HUDEP-2 (cell line): ENCODE measurements at regions not wholly inside any gene's neighbourhood (a gene's known extent, or its start where the extent isn't known, plus 50 kb on each side); places are given as distances from the start of the nearest gene placed in this dataset.
"Not testable (repeated sequence)": the region's sequence is repeated elsewhere in the genome, so short reads cannot be mapped to it uniquely, and the experiment has no call there.

ENCODE experiments used
- DNase-seq, 76 experiments: peaks; one replicate each; lab custom pipeline; 2025; ENCODE audit not compliant: unreplicated experiment in 76 of 76; lab: John Stamatoyannopoulos, UW

DNA sequence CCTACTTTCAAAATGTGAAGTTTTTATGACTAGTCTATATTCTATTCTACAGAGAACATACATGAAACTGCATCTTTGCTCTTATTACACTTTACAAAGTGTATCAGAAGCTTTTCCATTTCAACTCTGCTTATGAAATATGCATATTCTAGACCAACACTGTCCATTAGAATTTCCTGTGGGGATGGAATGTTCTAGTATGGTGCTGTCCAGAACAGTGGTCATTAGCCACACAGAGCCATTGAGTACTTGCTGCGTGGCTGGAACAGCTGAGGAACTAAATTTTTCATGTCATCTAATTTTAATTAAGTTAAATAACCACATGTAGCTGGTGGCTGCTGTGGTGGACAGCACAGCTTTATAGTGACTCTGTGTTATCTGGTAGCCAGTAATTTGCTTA is 105.9 kb upstream of the PDE10A start:
- DNase-seq: no peak

- DNase-seq: no peak
Measured at GRCh38 chr6:165767228-165767627, 104.2 kb upstream of the PDE10A start.

DNA sequence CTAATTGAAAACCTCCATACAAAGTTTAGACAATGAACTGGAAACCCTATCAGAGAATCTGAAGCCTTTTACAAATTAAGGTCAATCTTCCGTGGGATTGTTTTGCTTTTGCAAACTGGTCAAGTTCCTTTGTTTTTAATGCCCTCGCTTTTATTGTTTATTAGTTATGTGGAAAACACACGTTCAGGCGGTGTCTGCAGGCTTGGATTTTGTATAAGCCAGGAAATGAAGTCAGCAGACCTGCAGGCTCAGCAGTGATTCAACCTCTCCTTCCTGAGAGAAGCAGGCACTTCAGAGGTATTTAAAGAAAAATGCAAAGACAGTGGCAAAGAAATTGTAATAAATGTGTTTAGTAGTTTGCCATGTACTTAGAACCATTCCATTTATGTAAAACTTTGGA is 103.4 kb upstream of the PDE10A start:
- no peak for DNase-seq

- DNase-seq: no peak
Measured at GRCh38 chr6:165766026-165766425, 103.0 kb upstream of the PDE10A start.

DNA sequence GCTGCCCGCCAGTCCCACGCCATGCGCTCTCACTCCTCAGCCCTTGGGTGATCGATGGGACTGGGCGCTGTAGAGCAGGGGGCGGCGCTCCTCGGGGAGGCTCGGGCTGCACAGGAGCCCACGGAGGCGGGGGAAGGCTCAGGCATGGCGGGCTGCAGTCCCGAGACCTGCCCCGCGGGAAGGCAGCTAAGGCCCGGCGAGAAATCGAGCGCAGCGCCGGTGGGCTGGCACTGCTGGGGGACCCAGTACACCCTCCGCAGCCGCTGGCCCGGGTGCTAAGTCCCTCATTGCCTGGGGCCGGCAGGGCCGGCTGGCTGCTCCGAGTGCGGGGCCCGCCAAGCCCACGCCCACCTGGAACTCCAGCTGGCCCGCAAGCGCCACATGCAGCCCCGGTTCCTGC is 102.2 kb upstream of the PDE10A start:
- not testable (repeated sequence) for DNase-seq

- no peak for DNase-seq
Measured at GRCh38 chr6:165762876-165763275, 99.8 kb upstream of the PDE10A start.

DNA sequence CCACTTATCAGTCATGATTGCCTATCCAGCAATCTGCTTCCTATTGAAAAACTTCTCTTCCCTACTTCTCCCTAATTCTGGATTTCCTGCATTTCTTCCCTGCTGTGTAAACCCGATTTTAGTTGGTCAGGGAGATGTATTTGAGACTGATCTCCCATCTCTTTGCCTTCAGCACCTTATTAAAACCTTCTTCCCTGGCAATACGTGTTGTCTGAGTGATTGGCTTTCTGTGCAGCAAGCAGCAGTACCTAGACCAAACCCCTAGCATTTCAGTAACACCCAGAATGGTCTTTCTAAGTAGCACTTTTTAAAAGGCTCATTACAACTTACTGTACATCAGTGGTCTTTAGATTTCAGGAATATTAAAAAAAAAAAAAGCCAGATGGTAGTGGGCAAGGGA is 99.1 kb upstream of the PDE10A start:
- no peak for DNase-seq

DNA sequence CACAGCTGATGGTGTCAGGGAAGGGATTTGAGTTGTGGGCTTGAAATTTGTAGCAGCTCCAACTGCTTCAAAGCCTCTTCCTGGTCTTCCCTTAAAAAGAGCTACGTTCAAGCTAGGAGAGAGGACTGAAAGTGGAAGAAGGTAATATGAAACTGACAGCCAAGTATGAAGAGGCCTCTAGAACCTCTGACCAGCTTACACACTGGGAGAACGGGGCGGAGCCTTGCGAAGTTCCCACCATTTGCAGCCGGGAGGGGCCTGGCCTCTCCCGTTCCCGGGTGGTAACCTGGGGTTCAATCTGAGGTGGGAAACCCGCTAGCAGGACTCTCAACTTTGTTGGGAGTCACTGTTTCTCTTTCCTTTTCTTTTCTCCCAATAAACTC is 97.8 kb upstream of the PDE10A start:
- no peak for DNase-seq

DNA sequence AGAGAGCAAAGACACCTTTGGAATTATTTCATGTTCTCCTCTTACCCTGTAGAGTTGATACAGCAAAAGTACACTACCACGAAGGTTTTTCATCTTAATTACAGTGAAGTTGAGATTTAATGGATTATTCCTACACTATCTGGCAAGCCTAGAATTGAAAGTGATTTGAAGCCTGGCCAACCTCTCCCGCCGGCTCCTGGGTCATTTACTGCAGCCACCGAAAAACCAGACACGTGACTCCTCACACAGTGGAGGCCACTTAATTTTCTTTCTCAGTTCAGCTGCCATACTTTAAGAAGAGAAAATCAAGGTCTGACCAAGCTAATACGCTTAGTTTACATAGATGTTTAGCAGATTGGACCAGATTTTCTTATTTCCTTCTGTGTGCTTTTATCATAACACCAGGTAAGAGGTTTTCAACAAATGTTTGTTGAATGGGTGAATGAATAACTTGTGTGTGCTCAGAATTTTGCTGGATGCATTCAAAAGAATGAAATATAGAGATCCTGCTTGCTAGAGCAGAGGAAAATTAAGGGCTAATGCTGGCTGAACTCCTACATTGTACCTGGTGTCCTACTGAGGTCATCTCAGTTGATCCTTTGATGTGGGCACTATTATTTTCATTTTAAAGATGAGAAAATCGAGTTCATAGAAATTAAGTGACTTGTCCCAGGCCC is 97.2 kb upstream of the PDE10A start:
- DNase-seq: no peak

DNA sequence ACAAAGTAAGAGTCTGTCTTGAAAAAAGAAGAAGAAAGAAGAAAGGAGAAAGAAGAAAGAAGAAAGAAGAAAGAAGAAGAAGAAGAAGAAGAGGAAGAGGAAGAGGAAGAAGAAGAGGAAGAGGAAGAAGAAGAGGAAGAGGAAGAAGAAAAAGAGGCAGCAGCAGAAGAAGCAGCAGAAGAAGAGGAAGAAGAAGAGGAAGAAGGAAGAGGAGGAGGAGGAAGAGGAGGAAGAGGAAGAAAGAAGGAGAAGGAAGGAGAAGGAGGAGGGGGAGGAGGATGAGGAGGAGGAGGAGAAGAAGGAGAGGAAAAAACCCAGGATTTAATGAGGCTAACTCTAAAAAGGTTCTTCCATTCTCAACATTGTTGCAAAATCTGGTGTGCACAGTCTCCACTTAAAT is 95.4 kb upstream of the PDE10A start:
- DNase-seq: no peak

DNA sequence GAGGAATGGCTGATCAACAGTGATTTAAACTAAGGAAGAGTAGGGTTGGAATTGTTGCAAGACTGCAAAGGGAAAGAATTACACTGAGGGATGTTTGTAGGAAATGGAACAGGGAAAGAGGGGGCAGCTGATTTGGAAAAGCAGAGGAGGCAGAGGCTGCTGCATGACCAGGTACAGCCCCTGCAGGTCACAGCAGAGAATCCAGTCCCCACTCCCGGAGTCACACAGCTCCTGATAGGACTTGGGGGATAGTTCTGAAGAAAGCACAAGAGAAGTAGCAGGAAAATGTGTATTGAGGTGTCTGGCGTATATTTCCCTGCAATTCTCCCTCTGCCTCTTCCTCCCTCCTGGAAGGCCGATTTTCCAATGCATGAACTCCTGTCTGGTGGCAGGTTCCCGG is 92.5 kb upstream of the PDE10A start:
- peak in 2 of 76 experiments; percentile 2 to 20 for DNase-seq

DNA sequence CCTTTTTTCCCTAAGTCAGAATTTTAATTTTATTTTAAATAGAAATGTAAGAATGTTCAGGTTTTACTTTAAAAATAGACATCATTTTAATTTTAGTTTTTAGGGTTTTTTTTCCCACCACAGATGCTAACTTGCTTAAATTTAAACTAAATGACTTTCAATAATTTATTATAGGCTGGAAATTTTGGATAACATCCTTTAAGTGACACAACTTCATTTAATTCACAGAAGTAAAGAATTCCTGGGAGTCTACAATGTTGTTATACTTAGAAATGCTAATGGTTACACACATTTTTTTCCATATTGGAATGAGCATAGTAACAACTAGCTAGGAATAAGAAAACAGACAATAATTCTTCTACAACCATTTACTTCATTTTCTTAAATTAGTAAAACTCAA is 90.5 kb upstream of the PDE10A start:
- no peak for DNase-seq

DNA sequence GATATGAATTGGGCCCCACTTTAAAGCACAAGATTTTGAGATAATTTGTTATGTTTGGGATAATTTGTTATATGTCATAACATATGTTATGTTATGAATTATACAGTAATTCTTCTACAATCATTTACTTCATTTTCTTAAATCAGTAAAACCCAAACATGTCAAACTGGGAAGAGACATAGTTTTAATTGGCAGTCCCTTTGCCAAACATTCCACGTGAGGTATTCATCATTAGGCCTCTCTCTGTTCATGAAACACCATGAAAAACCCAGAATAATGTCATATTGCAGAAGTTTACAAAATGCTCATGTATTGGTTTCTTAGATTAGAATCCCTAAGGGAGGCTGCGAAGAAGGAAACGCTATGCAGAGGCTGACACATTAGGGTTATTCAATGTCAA is 89.4 kb upstream of the PDE10A start:
- no peak for DNase-seq

- DNase-seq: no peak
Measured at GRCh38 chr6:165751486-165751885, 88.4 kb upstream of the PDE10A start.

- DNase-seq: no peak
Measured at GRCh38 chr6:165749163-165749562, 86.1 kb upstream of the PDE10A start.

DNA sequence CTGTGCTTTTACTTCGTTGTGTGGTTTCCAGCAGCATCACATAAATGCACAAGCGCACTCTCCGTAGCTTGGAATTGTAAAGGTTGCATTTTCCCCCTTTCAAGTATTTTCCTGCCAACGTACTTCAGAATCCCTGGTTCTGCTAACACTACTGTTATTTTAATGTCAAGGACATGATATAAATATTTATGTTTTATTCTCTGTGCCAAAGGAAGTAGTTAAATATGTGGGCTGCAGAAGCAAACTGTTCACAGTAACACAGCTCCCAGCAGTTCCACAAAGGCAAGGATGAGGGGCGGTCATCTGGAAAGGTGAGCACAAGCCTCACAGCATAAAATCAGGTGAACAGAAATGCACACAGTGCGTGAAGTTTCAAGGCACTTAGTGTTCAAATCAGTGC is 85.3 kb upstream of the PDE10A start:
- DNase-seq: no peak

- DNase-seq: no peak
Measured at GRCh38 chr6:165747963-165748362, 84.9 kb upstream of the PDE10A start.

DNA sequence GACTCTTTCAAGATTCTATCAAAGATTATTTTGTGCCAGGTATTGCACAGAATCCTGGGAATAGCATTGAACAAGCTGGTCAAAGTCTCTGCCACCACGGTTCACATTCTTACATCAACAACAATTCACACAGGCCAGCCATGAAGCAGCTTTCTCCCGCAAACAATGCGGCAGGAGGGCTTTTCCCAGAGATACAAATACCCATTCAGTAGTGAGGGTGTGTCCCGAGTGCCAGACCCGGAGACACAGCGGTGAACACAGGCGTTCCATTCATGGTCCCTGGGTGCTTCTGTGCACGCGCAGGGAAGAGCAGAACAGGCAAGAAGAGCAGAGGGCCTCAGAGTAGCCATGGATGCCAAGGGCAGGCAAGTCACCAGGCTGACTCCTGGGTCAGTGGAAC is 83.3 kb upstream of the PDE10A start:
- no peak for DNase-seq

GRCh38 chr6:165745492-165745891 is 82.5 kb upstream of the PDE10A start:
- DNase-seq: no peak

- DNase-seq: no peak
Measured at GRCh38 chr6:165744555-165745228, 81.7 kb upstream of the PDE10A start.

DNA sequence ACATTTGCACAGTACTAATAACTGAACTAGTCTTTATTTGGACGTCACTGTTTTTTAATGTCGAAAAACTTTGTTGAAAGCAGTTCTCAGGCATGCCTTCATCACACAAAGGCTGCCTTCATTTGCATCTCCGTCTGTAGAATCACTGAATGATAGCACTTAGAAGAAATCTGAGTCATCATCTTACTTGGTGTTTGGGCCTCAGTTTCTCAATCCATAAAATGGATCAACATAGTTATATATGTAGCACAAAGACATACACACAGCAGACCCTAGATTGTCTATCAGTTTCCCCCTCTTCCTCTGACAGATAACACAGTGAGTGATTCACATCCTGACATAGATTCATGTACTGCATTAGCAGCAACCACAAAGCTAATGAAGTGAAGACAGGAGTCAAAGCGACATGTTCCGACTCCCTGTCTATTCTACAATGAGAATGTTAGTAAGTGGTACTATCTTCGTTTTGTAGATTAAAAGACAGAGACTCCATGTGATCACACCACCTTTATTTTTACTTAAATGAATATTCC is 80.4 kb upstream of the PDE10A start:
- no peak for DNase-seq

DNA sequence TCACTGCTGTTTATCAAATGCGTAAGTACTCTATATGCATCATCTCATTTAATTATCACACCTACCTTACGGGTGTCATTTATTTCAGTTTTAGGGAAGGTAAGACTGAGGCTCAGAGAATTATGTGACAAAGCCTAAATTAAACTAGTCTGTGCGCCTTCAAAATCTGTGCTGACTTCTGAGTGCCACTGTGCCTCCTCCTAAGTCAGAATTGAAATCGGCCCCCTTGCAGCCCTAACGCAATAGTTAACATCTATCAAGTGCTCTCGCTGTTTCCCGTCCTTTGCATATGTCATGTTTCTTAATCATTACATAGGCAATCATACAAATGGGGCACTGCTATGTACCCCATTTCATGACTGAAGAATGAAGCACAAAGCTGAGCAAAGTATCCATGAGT is 79.0 kb upstream of the PDE10A start:
- DNase-seq: no peak
